NOMO-1 treated with DMSO at 0.1 percent for 48 hours (cell line): ENCODE measurements at regions not wholly inside any gene's neighbourhood (a gene's known extent, or its start where the extent isn't known, plus 50 kb on each side); places are given as distances from the start of the nearest gene placed in this dataset.

Source experiments
- DNase-seq: peaks from one replicate; lab custom pipeline; 2025; ENCODE audit not compliant: unreplicated experiment; lab: John Stamatoyannopoulos, UW

- DNase-seq = no peak
These were observed 126.0 kb upstream of the RET start for GRCh38 chr10:42950606-42951485.

GRCh38 chr10:42951486-42952251 lies 125.2 kb upstream of the RET start:
- no peak for DNase-seq

- no peak for DNase-seq
These were observed 124.5 kb upstream of the RET start for GRCh38 chr10:42952349-42952748.

- no peak for DNase-seq
These were observed 123.8 kb upstream of the RET start for GRCh38 chr10:42952931-42953683.

DNA sequence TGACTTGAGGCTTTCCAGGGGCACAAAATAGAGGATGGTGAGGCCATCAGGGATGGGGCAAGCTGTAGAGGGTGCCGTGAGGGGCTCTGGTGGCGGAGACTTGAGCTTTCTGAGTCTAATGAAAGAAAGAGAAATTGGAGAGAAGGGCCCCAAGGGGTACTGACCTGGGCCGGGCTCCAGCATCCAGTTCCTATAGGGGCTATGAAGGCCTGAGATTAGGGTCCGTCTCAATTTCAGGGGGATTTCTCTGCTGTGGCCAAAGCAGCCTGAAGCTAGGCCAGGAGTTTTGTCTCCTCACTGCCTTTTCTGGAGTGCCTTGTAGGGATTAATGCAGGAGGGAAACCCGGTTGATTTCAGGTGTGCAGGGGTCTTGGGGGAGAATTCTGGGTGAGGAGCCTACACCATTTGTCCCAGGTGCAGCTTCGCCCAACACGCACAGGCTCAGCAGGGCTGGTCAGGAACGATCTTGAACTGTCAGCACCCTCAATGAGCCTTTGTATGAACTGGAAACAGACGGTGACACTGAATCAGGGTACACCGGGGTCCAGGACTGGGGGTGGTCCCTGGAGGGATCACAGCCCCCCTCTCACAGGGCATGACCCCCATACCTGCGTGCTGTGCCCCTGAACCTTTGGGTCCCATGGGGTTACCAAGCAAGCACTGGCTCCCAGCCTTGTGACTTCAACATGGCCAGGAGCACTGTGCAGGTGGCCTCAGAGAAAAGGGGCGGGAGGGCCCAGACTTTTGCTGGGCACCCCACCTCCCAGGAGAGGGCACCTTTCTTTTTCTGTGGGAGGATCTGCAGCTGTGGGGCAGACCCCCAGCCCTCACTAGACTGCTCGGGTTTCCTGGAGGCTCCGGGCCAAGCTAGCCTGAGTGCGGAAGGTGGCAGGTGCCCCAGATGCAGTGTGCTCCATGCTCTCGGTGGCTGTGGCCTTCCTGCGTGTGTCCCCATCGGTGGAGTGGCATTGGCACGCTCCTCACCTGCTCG lies 122.9 kb upstream of the RET start:
- no peak for DNase-seq

GRCh38 chr10:42954766-42955492 lies 121.9 kb upstream of the RET start:
- no peak for DNase-seq

- DNase-seq = no peak
These were observed 121.4 kb upstream of the RET start for GRCh38 chr10:42955493-42955889.

DNA sequence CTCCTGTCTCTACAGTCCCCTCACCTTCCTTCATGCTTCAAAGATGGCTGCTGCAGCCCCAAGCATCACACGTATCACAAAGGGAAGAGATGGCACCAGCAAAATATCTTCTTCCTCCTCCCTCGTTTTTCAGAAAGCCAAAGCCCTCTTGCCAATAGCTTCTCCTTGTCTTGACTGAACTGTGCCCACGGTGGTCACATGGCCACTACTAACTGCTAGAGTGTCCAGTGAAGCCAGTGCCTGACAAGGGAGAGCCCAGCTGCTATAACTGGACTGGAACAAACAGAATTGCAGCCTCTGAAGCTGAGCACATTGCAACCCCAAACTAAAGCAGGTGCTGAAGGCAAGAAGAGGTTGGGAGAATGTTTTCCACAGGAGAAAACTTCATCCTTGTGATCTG lies 120.8 kb upstream of the RET start:
- no peak for DNase-seq

DNA sequence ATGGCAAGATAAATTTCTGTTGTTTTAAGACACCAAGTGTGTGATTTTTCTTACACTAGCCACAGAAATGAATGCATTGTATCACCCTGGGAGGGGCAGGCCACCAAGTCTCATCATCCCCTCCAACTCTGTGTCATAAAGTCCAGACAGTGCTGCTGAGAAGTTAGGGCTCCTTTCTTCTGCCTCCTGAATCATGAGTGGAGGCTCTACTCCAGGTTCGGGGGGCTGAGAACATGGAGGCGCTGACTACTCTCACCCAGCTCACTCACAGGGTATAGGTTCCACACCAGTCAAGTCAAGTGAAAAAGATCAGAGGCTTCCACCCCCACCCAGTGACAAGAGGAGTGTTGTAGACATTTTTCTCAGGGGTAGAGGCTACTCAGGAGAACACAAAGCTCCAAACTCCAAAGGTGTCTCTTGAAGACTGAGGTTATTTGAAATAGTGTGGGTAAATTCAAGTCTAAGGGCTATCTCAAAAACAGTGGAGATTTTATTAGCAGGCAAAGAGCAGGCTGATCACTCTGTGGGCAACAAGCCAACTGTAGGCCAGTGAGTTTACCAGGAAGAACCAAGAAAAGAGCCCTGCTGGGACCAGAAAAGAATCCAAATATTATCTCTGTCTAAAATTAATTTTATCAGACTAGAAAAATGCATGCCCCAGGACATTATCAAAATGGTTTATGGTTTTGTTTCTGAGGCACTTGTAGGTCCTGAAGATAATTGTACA lies 118.6 kb upstream of the RET start:
- DNase-seq = no peak

GRCh38 chr10:42959833-42960232 lies 117.0 kb upstream of the RET start:
- no peak for DNase-seq

- DNase-seq = no peak
These were observed 116.3 kb upstream of the RET start for GRCh38 chr10:42960491-42960990.

- DNase-seq = no peak
These were observed 115.7 kb upstream of the RET start for GRCh38 chr10:42960991-42961795.

GRCh38 chr10:42961796-42962109 lies 115.1 kb upstream of the RET start:
- no peak for DNase-seq

DNA sequence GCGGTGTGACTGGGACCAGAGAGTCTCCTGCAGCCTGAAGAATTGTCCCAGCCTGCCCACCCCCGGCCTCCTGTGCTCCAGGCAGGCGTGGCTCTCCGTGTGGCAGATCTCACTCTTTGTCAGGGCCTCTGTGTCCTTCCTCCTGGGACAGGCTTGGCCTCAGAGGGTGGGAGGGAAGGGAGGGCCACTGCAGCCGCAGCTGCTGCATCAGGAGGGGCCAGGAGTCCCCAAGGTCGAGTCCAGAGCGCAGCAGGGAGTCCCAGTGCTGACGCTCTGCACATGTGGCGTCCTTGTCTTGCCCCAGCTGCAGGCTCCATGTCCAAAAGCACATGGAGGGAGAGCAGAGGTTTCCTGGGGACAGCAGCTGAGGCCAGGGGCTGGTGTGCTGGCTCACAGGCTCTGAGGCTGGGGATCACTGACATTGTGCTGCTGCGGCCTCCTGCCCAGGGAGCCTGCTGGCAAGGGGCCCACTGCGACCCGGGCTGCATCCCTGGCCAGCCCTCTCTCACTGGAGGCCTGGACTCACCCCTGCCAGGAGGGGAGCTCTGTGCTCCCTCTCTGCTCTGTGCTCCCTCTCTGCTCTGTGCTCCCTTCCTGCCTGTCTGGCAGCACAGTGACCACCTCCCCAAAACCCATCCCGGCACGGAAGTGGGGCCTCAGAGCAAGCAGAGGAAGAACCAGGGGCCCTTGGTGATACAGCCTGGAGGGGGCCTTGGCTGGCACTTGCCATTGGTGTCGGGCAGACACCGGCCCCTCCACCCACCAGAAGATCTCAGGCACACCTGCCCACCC lies 114.6 kb upstream of the RET start:
- DNase-seq = no peak

DNA sequence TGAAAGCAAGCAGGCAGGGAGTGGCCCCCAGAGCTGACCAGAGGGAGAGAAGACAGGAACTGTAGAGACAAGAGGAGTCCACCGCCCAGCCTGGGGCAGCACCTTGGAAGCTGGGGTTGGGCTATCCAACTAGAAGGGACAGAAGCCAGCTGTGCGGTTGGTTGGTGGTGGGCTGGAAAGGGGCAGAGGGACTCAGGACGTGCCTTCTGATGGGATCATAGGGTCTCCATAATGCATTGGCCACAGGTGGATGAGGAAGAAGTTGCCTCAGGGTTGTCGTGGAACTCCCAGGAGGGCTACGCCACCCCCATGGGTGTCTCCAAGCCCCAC lies 114.0 kb upstream of the RET start:
- no peak for DNase-seq

- DNase-seq = peak; percentile 92
These were observed 113.6 kb upstream of the RET start for GRCh38 chr10:42963312-42963711.

- DNase-seq = no peak
These were observed 107.7 kb upstream of the RET start for GRCh38 chr10:42969147-42969546.

GRCh38 chr10:42969909-42970308 lies 107.0 kb upstream of the RET start:
- DNase-seq = no peak
